Heart right ventricle (tissue), 16 donors: ENCODE measurements at regions not wholly inside any gene's neighbourhood (a gene's known extent, or its start where the extent isn't known, plus 50 kb on each side); places are given as distances from the start of the nearest gene placed in this dataset.

Experiments
- ATAC-seq, 8 donors: fragments of 200-7000 bp; cut with Tn5 transposase; one replicate each; pipeline ENCODE4 v1.9.1; 2020; ENCODE audit warnings: mild to moderate bottlenecking in 8 of 8, moderate library complexity in 8 of 8, moderate number of reproducible peaks in 1 of 8
- DNase-seq, 2 donors: peaks; one replicate each; pipeline ENCODE4 v3.0.0-alpha.2; 2020
- H3K27ac ChIP-seq, 10 donors: fragments of 200-600 bp; sonication (generic) in 2 of 10; one replicate each; pipeline versions ENCODE4 v1.5.0 to v1.8.0; 2020 to 2022; ENCODE audit warnings: mild to moderate bottlenecking in 3 of 10
- H3K27me3 ChIP-seq, 7 donors: fragments of 200-600 bp; one replicate each; pipeline ENCODE4 v1.8.0; 2021 to 2022; ENCODE audit warnings: mild to moderate bottlenecking in 2 of 7
- H3K36me3 ChIP-seq, 9 donors: fragments of 200-600 bp; sonication (generic) in 1 of 9; one replicate each; pipeline versions ENCODE4 v1.5.0 to v1.8.0; 2020 to 2022; ENCODE audit warnings: mild to moderate bottlenecking in 2 of 9
- H3K4me1 ChIP-seq, 9 donors: fragments of 200-600 bp; sonication (generic) in 1 of 9; one replicate each; pipeline versions ENCODE4 v1.5.0 to v1.8.0; 2020 to 2022; ENCODE audit warnings: mild to moderate bottlenecking in 4 of 9
- H3K4me3 ChIP-seq, 10 donors: fragments of 200-600 bp; sonication (generic) in 2 of 10; one replicate each; pipeline versions ENCODE4 v1.5.0 to v1.8.0; 2020 to 2022; ENCODE audit warnings: mild to moderate bottlenecking in 7 of 10, moderate library complexity in 2 of 10
- H3K9me3 ChIP-seq, 11 donors: fragments of 200-600 bp in 10 of 11; sonication (generic) in 2 of 11; one replicate each; pipeline versions ENCODE4 v1.5.0 to v1.8.0; 2013 to 2022; ENCODE audit warnings: mild to moderate bottlenecking in 2 of 11, control low read depth in 1 of 11, moderate library complexity in 1 of 11
- CTCF ChIP-seq, 9 donors: fragments of 200-600 bp; sonication (generic) in 2 of 9; IDR thresholded peaks; one replicate each; pipeline versions ENCODE4 v1.5.0 to v1.8.0; 2021 to 2022; ENCODE audit warnings: antibody characterized with exemption in 9 of 9, mild to moderate bottlenecking in 5 of 9, moderate library complexity in 1 of 9
- WGBS, 2 donors: extraction: QIAGEN DNeasy Blood & Tissue Kit; methylation state at CpG; one replicate each; pipeline ENCODE4 v1.1.7; 2013; ENCODE audit warnings: inconsistent platforms in 1 of 2; 5-methylcytosine and 5-hydroxymethylcytosine counted together
- intact Hi-C, 10 donors: fragments of 100-400 bp; cut with DNase I; formaldehyde crosslinking; loops; one replicate each; pipeline versions ENCODE4 v1.11.1 to v1.14.2; 2022
- donor health status: Arrhythmogenic right ventricular cardiomyopathy.
- donor health status: ischemic (EF 13 %, LVEDD 7.1; RV severe dilation, severe dysfunction).
- donor health status: healthy with polysubstance abuse.
- donor health status: DM: no; HTN: yes; CAD: no.
- donor health status: DM: no; HTN: no; CAD: no.
- donor health status: ischemic (EF 25% LVEDD 6.9; RV normal size, moderate dysfunction).
- donor health status: ischemic (EF 25% LVEDD 5.7; RV mildly dilated, moderate dysfunction).
- donor health status: healthy.
- donor health status: DM: yes; HTN: yes; CAD: no.
- donor health status: Ischemic cardiomyopathy.
- donor health status: ischemic (EF 35%, LVEDD 5.7; RV mildly dilated, moderate dysfunction).
- donor health status: nonischemic (EF 11% LVEDD 7.7; RV severe dilation, severe dysfunction).
- donor health status: DM: yes; HTN: yes; CAD: no.
- donor health status: PGD.
- donor health status: ischemic (EF 29% LVEDD 5.4; RV normal size, mild dysfunction).
- donor health status: nonischemic (EF 23%, LVEDD 6.1; RV moderate dilation, normal function).

DNA sequence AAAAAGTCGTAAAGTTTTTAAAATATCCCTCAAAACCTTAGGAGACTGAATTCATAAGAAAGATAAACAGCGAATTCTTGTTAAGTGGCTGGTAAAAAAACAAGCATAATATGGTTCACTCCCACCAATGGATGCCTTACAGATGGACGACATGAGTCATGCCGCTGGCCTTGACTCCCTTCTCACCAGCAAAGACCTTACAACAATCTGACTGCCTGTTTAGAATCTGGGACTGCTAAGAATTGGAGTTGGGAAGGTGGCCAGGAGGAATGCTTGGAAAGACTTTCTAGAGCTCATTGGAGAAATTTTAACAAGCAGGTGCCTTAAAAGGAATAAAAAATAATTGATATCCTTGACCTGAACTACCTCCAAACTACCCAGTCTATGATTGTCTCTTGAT, 206.9 kb upstream of the FMN2 start:
- TF ChIP-seq CTCF (IDR thresholded peaks at IDR 0.05): no peak
- H3K4me1 ChIP-seq: no peaks in the 10 kb centered on the region
- no peak overlapping the region for H3K27ac ChIP-seq
- intact Hi-C loops: no loop called here
- H3K4me3 ChIP-seq: no peak overlapping the region
- no peaks in the 10 kb centered on the region for H3K36me3 ChIP-seq
- WGBS, 2 donors: 84 to 85% methylated on average over 4 of the region's 4 CpGs
- H3K9me3 ChIP-seq: no peaks in the 10 kb centered on the region
- no peaks in the 10 kb centered on the region for H3K27me3 ChIP-seq
- peak in 1 of 8 donors; percentile 8 for ATAC-seq
- DNase-seq: no peak

DNA sequence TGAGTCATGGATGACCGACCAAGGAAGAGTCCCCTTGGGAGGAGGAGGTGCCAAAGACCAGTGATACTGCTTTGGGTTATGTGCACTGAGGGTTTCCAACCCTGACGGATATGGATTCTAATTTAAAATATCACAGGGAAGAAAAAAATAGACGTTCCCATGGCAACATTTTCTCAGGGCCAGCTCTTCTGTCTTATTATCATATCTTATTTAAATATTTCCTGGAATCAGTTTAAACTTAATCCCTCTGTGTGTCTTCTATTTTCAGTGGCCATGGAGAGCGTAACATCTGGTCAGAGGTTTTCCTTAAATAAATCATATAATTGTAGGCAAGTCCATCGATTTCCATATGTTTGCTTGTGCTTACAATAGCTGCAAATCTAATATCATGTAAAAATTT, 205.4 kb upstream of the FMN2 start:
- no peak for DNase-seq
- ATAC-seq: no peak
- intact Hi-C loops: no loop called here
- H3K27me3 ChIP-seq: no peaks in the 10 kb centered on the region
- H3K36me3 ChIP-seq: no peaks in the 10 kb centered on the region
- H3K9me3 ChIP-seq: no peaks in the 10 kb centered on the region
- no peaks in the 10 kb centered on the region for H3K4me1 ChIP-seq
- H3K4me3 ChIP-seq: no peak overlapping the region
- no peak overlapping the region for H3K27ac ChIP-seq
- 66 to 69% methylated on average over 5 of the region's 5 CpGs for WGBS, 2 donors
- no peak for TF ChIP-seq CTCF (IDR thresholded peaks at IDR 0.05)

- H3K4me1 ChIP-seq: no peaks in the 10 kb centered on the region
- no peaks in the 10 kb centered on the region for H3K27me3 ChIP-seq
- WGBS, 2 donors: 90 to 91% methylated on average over 4 of the region's 4 CpGs
- no peak for DNase-seq
- intact Hi-C loops: no loop called here
- no peaks in the 10 kb centered on the region for H3K9me3 ChIP-seq
- no peak for ATAC-seq
- no peak overlapping the region for H3K4me3 ChIP-seq
- no peaks in the 10 kb centered on the region for H3K36me3 ChIP-seq
- no peak for TF ChIP-seq CTCF (IDR thresholded peaks at IDR 0.05)
- H3K27ac ChIP-seq: no peak overlapping the region
These were observed 203.0 kb upstream of the FMN2 start for GRCh38 chr1:239888639-239889038.

- ATAC-seq: no peak
- no peak for TF ChIP-seq CTCF (IDR thresholded peaks at IDR 0.05)
- Histone ChIP-seq H3K4me3 (no peak overlapping the region), H3K9me3 (no peaks in the 10 kb centered on the region), H3K4me1 (peaks cover 0 to 3% (median 0%) of the 10 kb centered on the region in 9 donors), H3K27ac (no peak overlapping the region), H3K36me3 (no peaks in the 10 kb centered on the region), H3K27me3 (peaks cover 0 to 19% (median 6%) of the 10 kb centered on the region in 7 donors)
- 74% methylated on average over 5 of the region's 5 CpGs for WGBS, 2 donors
- intact Hi-C loops: loop anchor here in 3 of 10 donors (10.0 kb wide), 2 partner anchors 487 to 1637 kb away; no protein-coding TSS in a partner anchor
- DNase-seq: no peak
These were observed 199.9 kb upstream of the FMN2 start for GRCh38 chr1:239891621-239892358.
